ENCODE measurements at regions not wholly inside any gene's neighbourhood (a gene's known extent, or its start where the extent isn't known, plus 50 kb on each side); places are given as distances from the start of the nearest gene placed in this dataset.
A peak's percentile ranks its signal among the peaks of the same experiment; 100 is the strongest.

- no peak for FAIRE-seq
These were observed 65.0 kb upstream of the SLC2A12 start for GRCh38 chr6:134117409-134117808.

- FAIRE-seq: no peak
These were observed 63.3 kb upstream of the SLC2A12 start for GRCh38 chr6:134115715-134116074.

GRCh38 chr6:134114918-134115714, 62.7 kb upstream of the SLC2A12 start:
- no peak for FAIRE-seq

- no peak for FAIRE-seq
These were observed 62.1 kb upstream of the SLC2A12 start for GRCh38 chr6:134114489-134114888.

DNA sequence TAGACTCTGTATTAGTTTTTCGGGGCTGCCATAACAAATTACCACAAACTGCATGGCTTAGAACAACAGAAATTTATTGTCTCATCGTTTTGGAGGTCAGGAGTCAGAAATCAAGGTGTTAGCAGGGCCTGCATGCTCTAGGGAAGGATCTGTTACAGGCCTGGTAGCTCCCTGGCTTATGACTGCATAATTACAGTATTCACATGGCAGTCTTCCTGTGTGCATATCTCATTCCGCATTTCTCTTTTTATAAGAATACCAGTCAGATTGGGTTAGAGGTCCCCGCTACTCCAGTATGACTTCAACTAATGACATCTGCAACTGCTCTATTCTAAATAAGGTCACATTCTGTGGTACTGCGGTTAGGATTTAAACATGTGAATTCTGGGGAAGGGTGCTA, 59.3 kb upstream of the SLC2A12 start:
- no peak for FAIRE-seq

DNA sequence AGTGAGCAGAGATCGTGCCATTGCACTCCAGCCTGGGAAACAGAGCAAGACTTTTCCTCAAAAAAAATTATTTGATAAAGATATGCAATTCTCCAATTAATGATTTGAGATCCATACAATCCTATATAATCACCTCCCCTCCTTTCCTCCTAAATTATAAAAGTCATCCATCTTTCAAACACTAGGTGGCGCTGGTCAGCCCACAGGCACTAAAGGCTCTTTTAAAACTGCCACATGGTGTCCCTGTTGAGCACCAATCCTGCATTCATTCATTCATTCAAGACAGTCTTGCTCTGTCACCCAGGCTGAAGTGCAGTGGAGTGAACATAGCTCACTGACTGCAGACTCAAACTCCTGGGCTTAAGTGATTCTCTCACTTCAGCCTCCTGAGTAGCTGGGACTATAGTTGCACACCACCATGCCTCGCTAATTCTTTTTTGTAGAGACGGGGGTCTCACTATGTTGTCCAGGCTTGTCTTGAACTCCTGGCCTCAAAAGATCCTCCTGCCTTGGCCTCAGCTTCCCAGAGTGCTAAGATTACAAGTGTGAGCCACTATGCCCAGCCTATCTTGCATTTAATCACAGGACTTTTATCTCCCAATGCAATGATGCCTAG, 58.7 kb upstream of the SLC2A12 start:
- FAIRE-seq: peak; percentile 7

GRCh38 chr6:134106702-134107101, 54.3 kb upstream of the SLC2A12 start:
- no peak for FAIRE-seq

GRCh38 chr6:134105940-134106339, 53.5 kb upstream of the SLC2A12 start:
- FAIRE-seq: no peak

DNA sequence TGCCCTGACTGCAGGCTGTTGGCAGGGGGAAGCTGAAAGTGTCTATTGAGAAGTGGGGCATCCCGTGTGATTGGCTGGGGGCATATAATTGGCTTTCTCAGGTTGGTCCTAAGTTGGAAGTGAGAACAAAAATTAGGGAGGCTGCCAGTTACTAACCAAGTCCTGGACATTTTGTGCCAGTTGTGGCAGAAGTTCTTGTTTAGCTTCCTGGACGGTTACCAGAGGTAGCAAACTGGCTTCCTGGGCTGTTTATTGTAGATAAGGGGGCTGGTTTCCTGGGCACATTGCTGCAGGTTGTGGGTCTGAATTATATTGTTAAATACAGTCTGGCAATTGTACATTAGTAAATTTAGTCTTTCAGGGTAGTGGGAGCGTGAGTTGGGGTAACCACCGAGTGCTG, 50.6 kb upstream of the SLC2A12 start:
- FAIRE-seq: no peak
